OCI-LY7 (cell line): ENCODE measurements at regions not wholly inside any gene's neighbourhood (a gene's known extent, or its start where the extent isn't known, plus 50 kb on each side); places are given as distances from the start of the nearest gene placed in this dataset.

Source experiments
- BruUV-seq: library from RNA; stranded (reverse); fragments of 400-500 nt; replicated peaks from 2 replicates; lab custom pipeline; 2021; lab: Mats Ljungman, UMichigan
- CTCF ChIA-PET: fragments of 300-600 bp; sonication (Branson Sonifier 250); formaldehyde crosslinking; loops from one replicate; lab custom pipeline; 2022; ENCODE audit warnings: antibody characterized with exemption; ENCODE audit not compliant: unreplicated experiment; lab: Charles Lee
- POLR2A ChIA-PET: fragments of 300-600 bp; sonication (Branson Sonifier 250); formaldehyde crosslinking; loops from one replicate; lab custom pipeline; 2022; ENCODE audit warnings: antibody characterized with exemption; lab: Charles Lee
- DNase-seq: peaks from one replicate; pipeline ENCODE4 v3.0.0-alpha.2; 2015; ENCODE audit warnings: low spot score
- H2AFZ ChIP-seq: fragments of 200-600 bp; sonication (generic), shearing (Covaris generic); 2 replicates; pipeline ENCODE4 v1.6.1; 2014; ENCODE audit warnings: mild to moderate bottlenecking, antibody characterized with exemption, low read length, moderate library complexity
- H3K27ac ChIP-seq: fragments of 200-600 bp; sonication (generic); 2 replicates; pipeline ENCODE4 v1.5.1; 2014; ENCODE audit warnings: mixed run types, low read depth, mild to moderate bottlenecking, moderate library complexity, low read length, inconsistent platforms; ENCODE audit not compliant: poor library complexity, severe bottlenecking
- H3K36me3 ChIP-seq: fragments of 200-600 bp; sonication (generic); 2 replicates; pipeline ENCODE4 v1.6.1; 2014; ENCODE audit warnings: mild to moderate bottlenecking, antibody characterized with exemption, low read length, moderate library complexity, mixed read lengths; ENCODE audit not compliant: insufficient read depth
- H3K4me1 ChIP-seq: fragments of 200-600 bp; sonication (generic); 2 replicates; pipeline ENCODE4 v1.5.1; 2014; ENCODE audit warnings: mild to moderate bottlenecking, low read length; ENCODE audit not compliant: insufficient read depth, poor library complexity, severe bottlenecking
- H3K4me2 ChIP-seq: fragments of 200-600 bp; sonication (generic); 2 replicates; pipeline ENCODE4 v1.6.1; 2014; ENCODE audit warnings: mild to moderate bottlenecking, low read length
- H3K4me3 ChIP-seq: fragments of 200-600 bp; sonication (generic); 2 replicates; pipeline ENCODE4 v1.5.1; 2014; ENCODE audit warnings: mild to moderate bottlenecking, low read depth, low read length; ENCODE audit not compliant: poor library complexity, severe bottlenecking
- H3K79me2 ChIP-seq: fragments of 200-600 bp; sonication (generic); 2 replicates; pipeline ENCODE4 v1.6.1; 2016; ENCODE audit warnings: low read depth, mild to moderate bottlenecking, low read length, moderate library complexity, mixed read lengths; ENCODE audit not compliant: insufficient read depth
- H3K9me2 ChIP-seq: fragments of 200-600 bp; sonication (generic); 2 replicates; pipeline ENCODE4 v1.6.1; 2016; ENCODE audit warnings: mild to moderate bottlenecking, low read length, mixed read lengths; ENCODE audit not compliant: insufficient read depth
- H3K9me3 ChIP-seq: fragments of 200-600 bp; sonication (generic); 2 replicates; pipeline ENCODE4 v1.6.1; 2014; ENCODE audit warnings: mild to moderate bottlenecking, mixed run types, low read length, mixed read lengths
- H4K20me1 ChIP-seq: fragments of 200-600 bp; sonication (generic); 2 replicates; pipeline ENCODE4 v1.6.1; 2014; ENCODE audit warnings: mild to moderate bottlenecking, antibody characterized with exemption, low read length, moderate library complexity, mixed read lengths; ENCODE audit not compliant: insufficient read depth
- EZH2phosphoT487 ChIP-seq: fragments of 200-600 bp; sonication (generic); IDR thresholded peaks from 2 replicates; pipeline ENCODE4 v1.6.1; 2018; ENCODE audit warnings: low read depth, borderline replicate concordance, mild to moderate bottlenecking, mixed run types, antibody characterized with exemption, low read length, moderate library complexity, mixed read lengths
- intact Hi-C: fragments of 100-400 bp; cut with micrococcal nuclease; formaldehyde crosslinking; loops from one replicate; pipeline ENCODE4 v1.10.0; 2022; ENCODE audit not compliant: unreplicated experiment
- TF ChIP-seq, protein P1 (sequence below): fragments of 200-600 bp; sonication (generic); conservative IDR thresholded peaks from 2 replicates; pipeline ENCODE4 v1.5.1; 2014; ENCODE audit warnings: mild to moderate bottlenecking, antibody characterized with exemption, low read length, moderate library complexity, mixed read lengths

DNA sequence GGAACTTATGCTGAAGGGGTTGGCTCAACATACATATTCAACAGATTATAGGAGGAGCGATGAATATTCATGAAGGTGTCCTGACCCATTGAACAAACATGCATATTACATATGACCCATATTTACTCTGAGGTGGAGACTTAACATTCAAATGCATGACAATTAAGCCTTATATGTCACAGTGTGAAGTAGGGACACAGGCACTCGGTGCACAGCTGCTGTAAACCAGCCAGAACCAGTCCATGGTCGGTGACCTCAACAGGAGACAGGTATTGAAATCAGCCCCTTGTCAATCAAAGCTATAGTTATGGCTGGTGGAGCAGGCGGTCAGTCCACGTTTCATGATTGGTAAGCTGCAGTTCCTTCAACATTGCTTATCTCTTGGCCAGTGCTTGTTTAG, 347.3 kb downstream of the THBS2 start:
- no peak overlapping the region for H3K4me2 ChIP-seq
- ChIA-PET CTCF (no interaction called here), POLR2A (interaction anchor here (0.7 kb wide), 1 partner anchor 897 kb away, joined by 3 read pairs; no protein-coding TSS in a partner anchor)
- H3K27ac ChIP-seq: no peak overlapping the region
- H3K9me3 ChIP-seq: no peaks in the 10 kb centered on the region
- H3K4me3 ChIP-seq: no peak overlapping the region
- intact Hi-C loops: no loop called here
- H3K4me1 ChIP-seq: no peaks in the 10 kb centered on the region
- H4K20me1 ChIP-seq: no peaks in the 10 kb centered on the region
- no peak for DNase-seq
- no peak for TF ChIP-seq EZH2phosphoT487
- TF ChIP-seq, protein P1, sequence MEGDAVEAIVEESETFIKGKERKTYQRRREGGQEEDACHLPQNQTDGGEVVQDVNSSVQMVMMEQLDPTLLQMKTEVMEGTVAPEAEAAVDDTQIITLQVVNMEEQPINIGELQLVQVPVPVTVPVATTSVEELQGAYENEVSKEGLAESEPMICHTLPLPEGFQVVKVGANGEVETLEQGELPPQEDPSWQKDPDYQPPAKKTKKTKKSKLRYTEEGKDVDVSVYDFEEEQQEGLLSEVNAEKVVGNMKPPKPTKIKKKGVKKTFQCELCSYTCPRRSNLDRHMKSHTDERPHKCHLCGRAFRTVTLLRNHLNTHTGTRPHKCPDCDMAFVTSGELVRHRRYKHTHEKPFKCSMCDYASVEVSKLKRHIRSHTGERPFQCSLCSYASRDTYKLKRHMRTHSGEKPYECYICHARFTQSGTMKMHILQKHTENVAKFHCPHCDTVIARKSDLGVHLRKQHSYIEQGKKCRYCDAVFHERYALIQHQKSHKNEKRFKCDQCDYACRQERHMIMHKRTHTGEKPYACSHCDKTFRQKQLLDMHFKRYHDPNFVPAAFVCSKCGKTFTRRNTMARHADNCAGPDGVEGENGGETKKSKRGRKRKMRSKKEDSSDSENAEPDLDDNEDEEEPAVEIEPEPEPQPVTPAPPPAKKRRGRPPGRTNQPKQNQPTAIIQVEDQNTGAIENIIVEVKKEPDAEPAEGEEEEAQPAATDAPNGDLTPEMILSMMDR: no peak
- no TSS peak for BruUV-seq
- no peaks in the 10 kb centered on the region for H3K36me3 ChIP-seq
- H2AFZ ChIP-seq: no peak overlapping the region
- H3K9me2 ChIP-seq: no peaks in the 10 kb centered on the region
- no peaks in the 10 kb centered on the region for H3K79me2 ChIP-seq

DNA sequence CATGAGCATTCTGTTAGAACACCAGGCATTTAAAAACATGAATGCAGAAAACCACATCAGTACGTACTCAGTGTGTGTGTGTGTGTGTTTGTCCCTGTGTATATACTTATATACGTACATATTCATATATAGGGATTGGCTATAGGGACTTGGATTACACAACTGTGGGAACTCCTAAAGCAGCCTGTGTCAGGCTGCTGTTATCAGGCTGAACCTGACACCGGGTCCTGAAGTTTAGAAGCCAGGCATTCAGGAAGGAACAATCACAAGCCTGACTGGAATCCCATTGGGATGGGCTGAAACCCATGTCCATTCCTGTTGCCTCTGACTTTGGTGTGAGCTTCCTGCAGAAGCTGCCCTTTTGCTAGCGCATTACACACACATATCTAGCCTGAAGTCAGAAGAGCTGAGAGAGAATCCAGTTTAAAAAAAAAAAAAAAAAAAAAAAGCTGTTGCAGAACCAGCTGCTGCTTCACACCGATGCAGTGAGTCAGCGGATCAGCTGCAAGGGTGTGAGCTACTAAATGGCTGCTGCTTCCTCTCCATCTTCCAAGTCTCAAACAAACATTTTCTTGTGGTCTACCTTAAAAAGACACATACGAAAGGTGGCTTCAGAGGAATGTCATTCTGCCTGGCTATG, 348.1 kb downstream of the THBS2 start:
- Histone ChIP-seq H3K4me2 (no peak overlapping the region), H3K9me2 (no peaks in the 10 kb centered on the region), H2AFZ (no peak overlapping the region), H3K79me2 (no peaks in the 10 kb centered on the region), H4K20me1 (no peaks in the 10 kb centered on the region), H3K4me3 (no peak overlapping the region), H3K36me3 (no peaks in the 10 kb centered on the region), H3K9me3 (no peaks in the 10 kb centered on the region), H3K27ac (no peak overlapping the region), H3K4me1 (no peaks in the 10 kb centered on the region)
- TF ChIP-seq, protein P1: no peak
- TF ChIP-seq EZH2phosphoT487: no peak
- ChIA-PET POLR2A (no interaction called here), CTCF (no interaction called here)
- no peak for DNase-seq
- no TSS peak for BruUV-seq
- intact Hi-C loops: no loop called here

DNA sequence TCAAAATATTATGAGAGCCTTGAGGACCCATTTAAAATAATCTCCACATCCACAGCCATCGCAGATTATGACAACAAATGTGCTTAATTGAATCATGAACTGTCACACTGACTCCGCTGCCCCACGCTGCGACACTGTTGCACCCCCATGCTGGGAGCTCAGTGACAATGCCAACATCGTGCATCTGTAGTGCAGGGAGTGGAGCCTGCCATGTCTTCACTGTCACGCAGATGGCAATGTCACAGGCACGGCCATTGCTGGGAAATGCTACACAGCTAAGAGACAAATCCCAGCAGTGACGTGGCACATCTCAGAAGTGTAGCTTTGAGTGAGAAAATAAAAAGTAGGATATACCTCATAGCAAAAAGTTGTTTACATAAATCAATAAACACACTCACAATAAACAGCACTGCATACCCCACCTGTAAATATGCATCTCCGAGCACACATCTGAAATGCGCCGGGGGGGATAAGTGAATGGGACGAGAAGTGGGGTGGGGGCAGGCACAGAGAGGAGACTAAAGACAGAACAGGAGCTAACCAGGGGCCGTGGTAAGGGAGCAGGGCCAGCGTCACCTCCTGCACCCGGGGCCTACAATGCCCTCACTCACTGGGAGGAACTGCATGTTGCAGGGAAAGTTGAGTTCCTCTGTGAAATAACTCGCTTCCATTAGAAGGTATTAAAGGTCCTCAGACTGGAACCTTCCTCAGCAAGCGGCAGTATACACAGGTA, 349.9 kb downstream of the THBS2 start:
- intact Hi-C loops: no loop called here
- H3K9me3 ChIP-seq: no peaks in the 10 kb centered on the region
- BruUV-seq: no TSS peak
- POLR2A ChIA-PET: no interaction called here
- H3K9me2 ChIP-seq: no peaks in the 10 kb centered on the region
- no peak overlapping the region for H2AFZ ChIP-seq
- H3K27ac ChIP-seq: no peak overlapping the region
- H4K20me1 ChIP-seq: no peaks in the 10 kb centered on the region
- no peaks in the 10 kb centered on the region for H3K36me3 ChIP-seq
- no peak overlapping the region for H3K4me2 ChIP-seq
- no peak for DNase-seq
- CTCF ChIA-PET: no interaction called here
- no peak overlapping the region for H3K4me3 ChIP-seq
- H3K4me1 ChIP-seq: no peaks in the 10 kb centered on the region
- no peaks in the 10 kb centered on the region for H3K79me2 ChIP-seq
- TF ChIP-seq, protein P1: no peak
- no peak for TF ChIP-seq EZH2phosphoT487
